IMR-90 (cell line): ENCODE measurements at regions not wholly inside any gene's neighbourhood (a gene's known extent, or its start where the extent isn't known, plus 50 kb on each side); places are given as distances from the start of the nearest gene placed in this dataset.
A peak's percentile ranks its signal among the peaks of the same experiment; 100 is the strongest.

Experiments
- ATAC-seq: fragments of 200-7000 bp; cut with Tn5 transposase; 2 replicates; pipeline ENCODE4 v1.9.1; 2020; ENCODE audit warnings: low read depth, mild to moderate bottlenecking, moderate library complexity
- BruUV-seq: library from RNA; stranded (reverse); fragments of 400-500 nt; replicated peaks from 2 replicates; lab custom pipeline; 2021; lab: Mats Ljungman, UMichigan
- CTCF ChIA-PET: fragments of 300-600 bp; formaldehyde crosslinking; extraction: SDS; loops from one replicate; lab custom pipeline; 2021; ENCODE audit warnings: antibody characterized with exemption; lab: Yijun Ruan, JAX
- POLR2A ChIA-PET: fragments of 300-600 bp; sonication (Branson Sonifier 250); formaldehyde crosslinking; loops from one replicate; lab custom pipeline; 2022; ENCODE audit warnings: antibody characterized with exemption; ENCODE audit not compliant: unreplicated experiment; lab: Charles Lee
- DNase-seq: peaks from one replicate; pipeline ENCODE4 v3.0.0; 2013
- H2AFZ ChIP-seq: replicated peaks from 2 replicates; pipeline ENCODE3; 2013; ENCODE audit warnings: low read length, mild to moderate bottlenecking; ENCODE audit not compliant: poor library complexity
- H2AK5ac ChIP-seq: 2 replicates; pipeline ENCODE4 v1.6.1; 2013; ENCODE audit warnings: low read depth, low read length, inconsistent platforms
- H2AK9ac ChIP-seq: replicated peaks from 2 replicates; pipeline ENCODE3; 2013; ENCODE audit warnings: mild to moderate bottlenecking, low read depth, low read length, moderate library complexity; ENCODE audit not compliant: poor library complexity
- H2BK120ac ChIP-seq: 2 replicates; pipeline ENCODE4 v1.6.1; 2013; ENCODE audit warnings: low read depth, low read length, inconsistent platforms
- H2BK15ac ChIP-seq: 3 replicates; pipeline ENCODE4 v1.6.1; 2013; ENCODE audit warnings: low read depth, low read length, inconsistent platforms
- H2BK20ac ChIP-seq: 2 replicates; pipeline ENCODE4 v1.6.1; 2013; ENCODE audit warnings: low read depth, mild to moderate bottlenecking, inconsistent platforms, low read length, moderate library complexity
- H2BK5ac ChIP-seq: 2 replicates; pipeline ENCODE4 v1.6.1; 2013; ENCODE audit warnings: mild to moderate bottlenecking, low read depth, low read length, inconsistent platforms; ENCODE audit not compliant: poor library complexity, severe bottlenecking
- H3K14ac ChIP-seq: replicated peaks from 2 replicates; pipeline ENCODE4 v1.6.1; 2013; ENCODE audit warnings: low read depth, low read length, inconsistent platforms
- H3K18ac ChIP-seq: 2 replicates; pipeline ENCODE4 v1.6.1; 2013; ENCODE audit warnings: low read depth, low read length, control low read depth
- H3K23ac ChIP-seq: 2 replicates; pipeline ENCODE4 v1.6.1; 2013; ENCODE audit warnings: low read depth, low read length, inconsistent platforms
- H3K27ac ChIP-seq: 2 replicates; pipeline ENCODE4 v1.5.1; 2013; ENCODE audit warnings: mild to moderate bottlenecking, control low read depth, low read length; ENCODE audit not compliant: insufficient read depth
- H3K27me3 ChIP-seq: 2 replicates; pipeline ENCODE4 v1.6.1; 2013; ENCODE audit warnings: low read length; ENCODE audit not compliant: control insufficient read depth, insufficient read depth
- H3K36me3 ChIP-seq: 2 replicates; pipeline ENCODE4 v1.6.1; 2013; ENCODE audit warnings: low read length, mixed read lengths; ENCODE audit not compliant: control insufficient read depth, insufficient read depth
- H3K4ac ChIP-seq: 2 replicates; pipeline ENCODE4 v1.6.1; 2013; ENCODE audit warnings: low read depth, low read length, inconsistent platforms
- H3K4me1 ChIP-seq: 2 replicates; pipeline ENCODE4 v1.6.1; 2013; ENCODE audit warnings: low read length, mixed read lengths; ENCODE audit not compliant: control insufficient read depth, insufficient read depth
- H3K4me2 ChIP-seq: 2 replicates; pipeline ENCODE4 v1.6.1; 2013; ENCODE audit warnings: low read depth, mild to moderate bottlenecking, control low read depth, low read length, moderate library complexity
- H3K4me3 ChIP-seq: 2 replicates; pipeline ENCODE4 v1.5.1; 2013; ENCODE audit warnings: low read depth, mild to moderate bottlenecking, control low read depth, low read length, moderate library complexity; ENCODE audit not compliant: insufficient read depth
- H3K56ac ChIP-seq: 2 replicates; pipeline ENCODE4 v1.6.1; 2013; ENCODE audit warnings: low read length, inconsistent platforms; ENCODE audit not compliant: insufficient read depth; ENCODE audit errors: extremely low read depth
- H3K79me1 ChIP-seq, 2 experiments: 2 replicates each; pipeline ENCODE4 v1.6.1; 2013; ENCODE audit warnings: low read length in 2 of 2, inconsistent platforms in 1 of 2, low read depth in 1 of 2
- H3K9ac ChIP-seq: 2 replicates; pipeline ENCODE4 v1.6.1; 2013; ENCODE audit warnings: low read depth, low read length, control low read depth
- H3K9me1 ChIP-seq: 2 replicates; pipeline ENCODE4 v1.6.1; 2013; ENCODE audit warnings: low read length, inconsistent platforms; ENCODE audit not compliant: insufficient read depth
- H3K9me3 ChIP-seq: 2 replicates; pipeline ENCODE4 v1.6.1; 2013; ENCODE audit warnings: low read length; ENCODE audit not compliant: control insufficient read depth, insufficient read depth
- H4K20me1 ChIP-seq: 2 replicates; pipeline ENCODE4 v1.6.1; 2013; ENCODE audit warnings: low read length, inconsistent platforms; ENCODE audit not compliant: insufficient read depth
- H4K5ac ChIP-seq: 2 replicates; pipeline ENCODE4 v1.6.1; 2013; ENCODE audit warnings: mild to moderate bottlenecking, low read depth, low read length, control low read depth
- H4K8ac ChIP-seq, 2 experiments: 2 replicates each; pipeline ENCODE4 v1.6.1; 2013; ENCODE audit warnings: low read depth in 2 of 2, low read length in 2 of 2, control low read depth in 1 of 2, inconsistent platforms in 1 of 2
- H4K91ac ChIP-seq: 2 replicates; pipeline ENCODE4 v1.6.1; 2013; ENCODE audit warnings: low read depth, low read length, inconsistent platforms; ENCODE audit not compliant: insufficient read depth
- CEBPB ChIP-seq: IDR thresholded peaks from 2 replicates; pipeline ENCODE4 v1.6.1; 2012; ENCODE audit warnings: low read depth, low read length, improper control_type of control experiment
- POLR2A ChIP-seq: IDR thresholded peaks from 2 replicates; pipeline ENCODE4 v1.6.1; 2012; ENCODE audit warnings: mild to moderate bottlenecking, low read depth, low read length
- WGBS, 2 experiments: methylation state at CpG; one replicate each; pipeline versions ENCODE4 v1.1.5 to v1.1.7; 2013; ENCODE audit warnings: missing lambda C conversion rate in 2 of 2; ENCODE audit not compliant: insufficient read length in 1 of 2; ENCODE audit errors: extremely low coverage in 2 of 2; 5-methylcytosine and 5-hydroxymethylcytosine counted together
- dilution Hi-C: fragments of 300-500 bp; cut with HindIII; formaldehyde crosslinking; loops from one replicate; pipeline ENCODE4 v1.14.3; 2018; ENCODE audit warnings: low sequenced_read_pairs; ENCODE audit not compliant: unreplicated experiment
- in situ Hi-C: fragments of 300-500 bp; cut with MboI; formaldehyde crosslinking; loops from 3 replicates; pipeline ENCODE4 v1.14.3; 2019; ENCODE audit warnings: low sequenced_read_pairs, inconsistent platforms, mixed read lengths
- intact Hi-C: fragments of 100-400 bp; cut with micrococcal nuclease; formaldehyde crosslinking; loops from 2 replicates; pipeline ENCODE4 v1.10.0; 2022

- intact Hi-C loops = no loop called here
- Histone ChIP-seq H3K79me1 (no peaks in the 10 kb centered on the region), H3K9ac (no peak overlapping the region), H3K14ac (no peak overlapping the region), H2AFZ (no peak overlapping the region), H2BK15ac (no peak overlapping the region), H3K56ac (no peak overlapping the region), H3K4me3 (no peak overlapping the region), H4K5ac (no peak overlapping the region), H3K4ac (no peak overlapping the region), H2BK5ac (no peak overlapping the region), H2AK5ac (no peak overlapping the region), H3K18ac (no peak overlapping the region), H3K4me1 (no peaks in the 10 kb centered on the region), H3K27ac (no peak overlapping the region), H2BK120ac (no peak overlapping the region), H3K9me3 (peaks cover 26% of the 10 kb centered on the region), H3K27me3 (no peaks in the 10 kb centered on the region), H4K91ac (no peak overlapping the region), H3K9me1 (no peaks in the 10 kb centered on the region), H4K20me1 (no peaks in the 10 kb centered on the region), H3K4me2 (no peak overlapping the region), H2BK20ac (no peak overlapping the region), H2AK9ac (no peak overlapping the region), H4K8ac (no peak overlapping the region), H3K23ac (no peak overlapping the region), H3K36me3 (no peaks in the 10 kb centered on the region)
- no TSS peak for BruUV-seq
- CTCF ChIA-PET = no interaction called here
- POLR2A ChIA-PET = no interaction called here
- DNase-seq = no peak
- TF ChIP-seq CEBPB (peak; percentile 25; the same call in 1 of the 2 replicates), POLR2A (no peak)
- ATAC-seq = no peak
- dilution Hi-C loops = no loop called here
- WGBS, 2 experiments = 100% methylated on average over 1 of the region's 3 CpGs; no CpG with 5 or more reads in 1 of the 2 experiments
- in situ Hi-C loops = no loop called here
Observed at GRCh38 chr11:134802598-134802997, 390.6 kb upstream of the B3GAT1 start.
